NCI-H1105 (cell line): ENCODE measurements at regions not wholly inside any gene's neighbourhood (a gene's known extent, or its start where the extent isn't known, plus 50 kb on each side); places are given as distances from the start of the nearest gene placed in this dataset.
"Not testable (repeated sequence)": the region's sequence is repeated elsewhere in the genome, so short reads cannot be mapped to it uniquely, and the experiment has no call there.

ENCODE experiments used
- DNase-seq: peaks from one replicate; lab custom pipeline; 2025; lab: John Stamatoyannopoulos, UW

GRCh38 chr7:96561892-96562291, 147.8 kb downstream of the SEM1 start:
- DNase-seq = no peak

- no peak for DNase-seq
These were observed 151.1 kb downstream of the SEM1 start for GRCh38 chr7:96558530-96558929.

GRCh38 chr7:96558093-96558492, 151.6 kb downstream of the SEM1 start:
- no peak for DNase-seq

GRCh38 chr7:96557598-96557997, 152.0 kb downstream of the SEM1 start:
- DNase-seq = not testable (repeated sequence)

DNA sequence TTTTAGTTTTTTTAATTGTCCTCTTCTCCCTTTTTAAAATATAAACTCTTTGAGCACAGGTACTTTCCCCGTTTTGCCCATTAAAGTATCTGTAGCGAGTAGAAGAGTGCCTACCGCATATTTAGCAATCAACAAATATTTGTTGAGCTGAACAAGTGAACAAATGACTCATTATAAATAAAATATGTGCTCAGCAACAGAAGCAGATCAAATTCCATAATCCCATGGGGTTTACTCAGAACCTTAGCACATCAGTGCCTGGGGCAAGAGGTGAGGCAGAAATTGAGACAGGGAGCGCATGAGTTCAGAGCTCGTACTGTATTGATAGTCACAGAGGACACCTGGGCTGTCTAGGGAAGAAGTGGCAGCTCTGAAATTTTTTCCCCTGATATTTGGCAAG, 161.0 kb downstream of the SEM1 start:
- peak; percentile 30 for DNase-seq

DNA sequence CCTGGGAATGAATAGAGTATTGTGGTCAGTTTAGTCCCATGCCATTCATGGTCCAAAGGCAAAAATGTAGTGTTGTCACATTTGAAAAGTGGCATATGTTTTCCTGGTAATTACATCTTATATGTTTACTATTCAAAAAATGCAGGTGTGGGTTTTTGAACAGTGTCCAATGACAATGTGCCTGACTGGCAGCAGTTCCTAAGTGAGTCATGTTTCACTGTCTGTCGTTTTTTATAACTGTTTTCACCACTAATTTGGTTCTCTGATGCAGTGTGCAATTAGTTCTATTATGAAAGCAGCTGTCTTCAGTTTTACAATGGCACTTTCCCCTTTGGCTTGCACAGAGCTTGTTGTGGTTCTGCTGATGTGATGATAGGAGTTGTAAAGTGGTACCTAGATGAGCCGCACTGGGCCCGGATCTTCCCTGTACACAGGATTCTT, 162.3 kb downstream of the SEM1 start:
- peak; percentile 91 for DNase-seq

GRCh38 chr7:96546426-96546825, 163.2 kb downstream of the SEM1 start:
- DNase-seq = no peak

- no peak for DNase-seq
These were observed 170.2 kb downstream of the SEM1 start for GRCh38 chr7:96539471-96539870.

DNA sequence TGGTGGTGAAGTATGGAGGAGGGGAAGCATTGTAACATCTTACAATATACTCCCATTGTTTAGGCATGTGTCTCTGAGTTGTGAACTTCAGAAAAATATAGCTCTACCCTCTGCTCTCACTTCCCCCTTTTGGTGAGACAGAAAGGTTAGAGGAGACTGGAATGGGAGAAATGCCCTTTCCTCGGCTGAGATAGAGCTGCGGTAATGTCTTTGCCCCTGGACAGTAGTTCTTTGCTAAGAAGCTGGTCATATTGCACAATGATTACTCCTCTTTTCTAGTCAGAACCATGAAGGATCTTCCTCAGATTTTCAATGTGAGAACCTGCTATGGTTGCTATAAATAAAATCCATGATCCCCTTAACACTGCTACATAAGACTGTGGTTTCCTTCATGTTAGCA, 171.0 kb downstream of the SEM1 start:
- DNase-seq = no peak

- DNase-seq = no peak
These were observed 175.4 kb downstream of the SEM1 start for GRCh38 chr7:96534221-96534620.

GRCh38 chr7:96532428-96532935, 177.2 kb downstream of the SEM1 start:
- no peak for DNase-seq

DNA sequence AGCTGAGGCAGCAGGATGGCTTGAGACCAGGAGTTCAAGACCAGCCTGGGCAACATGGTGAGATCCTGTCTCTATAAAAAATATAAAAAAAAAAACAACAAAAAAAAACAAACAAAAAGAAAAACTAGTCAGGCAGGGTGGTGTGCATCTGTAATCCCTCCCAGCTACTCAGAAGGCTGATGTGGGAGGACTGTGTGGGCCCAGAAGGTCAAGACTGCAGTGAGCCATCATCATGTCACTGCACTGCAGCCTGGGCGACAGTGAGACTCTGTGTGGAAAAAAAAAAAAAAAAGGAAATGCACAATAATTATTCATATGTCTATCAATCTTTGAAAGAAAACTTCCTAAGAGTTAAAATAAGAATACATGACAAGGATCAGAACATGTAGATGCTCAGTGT, 178.3 kb downstream of the SEM1 start:
- DNase-seq = no peak

GRCh38 chr7:96530786-96531185, 178.9 kb downstream of the SEM1 start:
- DNase-seq = no peak

- DNase-seq = no peak
These were observed 182.4 kb downstream of the SEM1 start for GRCh38 chr7:96527133-96527827.

GRCh38 chr7:96526496-96526895, 183.2 kb downstream of the SEM1 start:
- DNase-seq = no peak

DNA sequence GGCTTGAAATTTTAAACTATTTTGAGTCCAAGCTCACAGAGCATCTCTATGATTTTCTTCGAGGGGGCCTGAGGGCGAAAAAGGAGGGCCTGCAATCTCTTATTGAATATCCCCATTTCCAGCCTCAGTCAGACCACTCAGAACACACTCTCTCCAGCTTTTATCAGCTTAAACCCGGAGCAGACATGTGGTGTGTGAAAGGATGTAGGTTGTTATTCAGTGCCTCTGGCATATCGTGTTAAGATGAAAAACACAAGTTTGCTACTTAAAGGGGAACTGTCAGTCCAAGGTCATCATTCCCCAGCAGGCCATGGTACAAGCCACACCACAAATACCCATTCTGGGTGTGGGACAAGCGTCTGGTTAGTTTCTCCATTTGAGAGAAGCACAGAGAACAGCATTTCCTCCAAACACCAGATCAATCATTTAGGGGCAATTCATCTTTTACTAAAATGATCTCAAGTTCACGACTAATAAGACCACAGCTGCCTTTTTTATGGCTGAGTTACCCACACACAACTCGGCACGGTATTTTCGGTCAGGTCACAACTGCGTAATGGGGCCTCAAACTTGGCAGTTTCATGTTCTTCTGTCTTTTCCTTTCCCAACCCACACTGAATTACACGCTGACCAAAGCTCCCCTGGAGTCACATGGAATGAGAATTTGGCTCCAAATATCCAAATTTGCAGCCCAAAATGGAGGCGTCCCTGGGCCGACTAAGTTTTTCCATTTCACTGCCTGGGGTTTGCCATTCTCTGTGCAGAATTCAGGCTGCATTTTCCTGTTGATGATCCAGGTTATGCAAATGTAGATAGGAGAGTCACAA, 188.4 kb downstream of the SEM1 start:
- DNase-seq = no peak

DNA sequence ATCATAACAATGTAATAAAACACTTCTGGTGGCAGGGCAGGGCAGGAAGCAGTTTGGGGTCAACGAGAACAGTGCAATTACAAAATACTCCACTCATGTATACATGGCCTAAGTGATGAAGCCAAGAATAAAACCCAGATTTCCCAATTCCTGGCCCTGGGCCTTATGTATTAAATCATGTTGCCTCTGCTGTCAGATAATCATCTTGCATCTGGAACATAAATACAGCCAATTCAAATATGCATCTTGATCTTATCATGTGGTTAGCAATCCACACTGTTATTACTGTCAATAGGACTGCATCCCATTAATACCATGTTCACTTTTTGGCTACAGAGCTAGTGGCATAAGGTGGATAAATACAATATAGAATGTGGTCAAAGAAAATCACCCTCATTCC, 186.5 kb upstream of the SLC25A13 start:
- DNase-seq = peak; percentile 88

DNA sequence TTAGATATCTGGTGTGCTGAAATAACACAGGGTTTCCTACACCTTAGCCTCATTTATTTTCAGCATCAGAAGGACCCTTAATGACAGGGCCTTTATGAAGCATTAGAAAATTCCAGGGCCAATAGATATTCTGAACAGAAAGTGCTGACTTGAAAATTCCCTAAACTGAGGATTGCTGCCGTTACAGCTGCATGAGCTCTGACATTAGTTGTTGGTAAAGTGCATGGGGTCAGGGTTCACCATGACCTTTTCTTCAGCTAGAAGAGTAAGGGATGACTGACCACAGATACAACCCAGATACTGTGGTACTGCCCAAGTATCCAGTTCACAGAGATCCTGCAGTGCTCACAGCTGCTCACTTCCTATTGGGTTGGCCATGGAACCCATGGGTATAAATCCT, 181.7 kb upstream of the SLC25A13 start:
- no peak for DNase-seq

DNA sequence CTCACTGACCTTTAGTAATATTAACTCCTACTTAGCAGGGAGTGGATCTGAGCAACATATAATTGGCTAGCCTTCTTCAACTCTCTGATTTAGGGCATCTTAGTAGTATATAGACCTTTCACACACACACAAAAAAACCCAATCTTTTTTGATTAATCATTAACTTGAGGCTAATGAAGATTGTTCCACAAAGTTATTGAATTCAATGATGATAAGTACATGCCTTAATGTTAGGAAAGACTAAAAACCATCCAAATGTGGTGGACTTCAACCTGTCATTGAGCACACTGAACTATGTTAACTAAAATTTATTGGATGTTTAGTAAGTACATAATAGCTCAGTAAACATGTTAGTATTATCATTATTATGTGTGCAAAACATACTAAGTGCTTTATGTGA, 179.4 kb upstream of the SLC25A13 start:
- no peak for DNase-seq

GRCh38 chr7:96499532-96499931, 177.6 kb upstream of the SLC25A13 start:
- no peak for DNase-seq

DNA sequence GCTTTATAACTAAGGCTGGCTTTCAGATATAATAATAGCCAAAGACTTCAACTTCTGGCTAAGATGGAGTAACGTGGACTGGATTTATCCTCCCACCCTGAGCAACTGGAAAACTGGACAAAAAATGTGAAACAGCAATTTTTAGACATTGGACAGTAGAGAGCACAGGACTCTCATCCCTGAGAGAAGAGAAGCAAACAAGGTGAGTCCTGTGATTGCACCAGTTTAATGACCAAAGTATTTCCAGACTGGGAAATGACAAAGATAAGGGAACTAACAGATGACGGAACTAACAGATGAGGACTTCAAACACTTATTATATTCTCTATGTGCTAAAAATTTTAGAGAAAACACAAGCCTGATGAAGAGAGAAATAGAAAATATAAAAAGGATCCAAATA, 175.7 kb upstream of the SLC25A13 start:
- DNase-seq = no peak

DNA sequence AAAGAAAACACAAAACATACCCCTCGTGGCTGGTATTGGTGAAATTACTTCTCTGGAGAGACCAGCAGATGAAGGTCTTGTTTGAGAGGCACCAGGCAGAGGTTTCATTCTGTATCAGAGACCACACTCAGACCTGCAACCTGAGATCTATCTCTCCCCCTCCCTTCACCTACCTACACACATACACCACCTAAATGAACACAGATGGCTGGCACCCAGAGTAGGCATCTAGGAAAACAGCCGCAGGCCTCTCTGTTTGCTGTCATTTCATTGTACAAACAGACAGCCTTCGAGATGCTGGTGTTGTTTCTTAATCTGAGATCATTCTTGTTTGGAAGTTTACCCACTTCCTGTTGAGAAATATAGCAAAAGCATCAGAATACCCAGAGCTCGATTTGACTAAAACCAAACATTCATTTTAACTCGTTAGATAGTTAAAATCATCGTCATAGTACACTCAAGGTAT, 173.9 kb upstream of the SLC25A13 start:
- DNase-seq = peak; percentile 74

GRCh38 chr7:96486681-96487080, 164.8 kb upstream of the SLC25A13 start:
- DNase-seq = no peak
